Right forelimb (tissue), 1 donor: ENCODE measurements at regions not wholly inside any gene's neighbourhood (a gene's known extent, or its start where the extent isn't known, plus 50 kb on each side); places are given as distances from the start of the nearest gene placed in this dataset.
A peak's percentile ranks its signal among the peaks of the same experiment; 100 is the strongest.
"Not testable (repeated sequence)": the region's sequence is repeated elsewhere in the genome, so short reads cannot be mapped to it uniquely, and the experiment has no call there.

ENCODE experiments used
- DNase-seq: peaks from one replicate; pipeline ENCODE4 v3.0.0-alpha.2; 2018

GRCh38 chr1:165147799-165148198, 208.7 kb downstream of the LMX1A start:
- DNase-seq: no peak

DNA sequence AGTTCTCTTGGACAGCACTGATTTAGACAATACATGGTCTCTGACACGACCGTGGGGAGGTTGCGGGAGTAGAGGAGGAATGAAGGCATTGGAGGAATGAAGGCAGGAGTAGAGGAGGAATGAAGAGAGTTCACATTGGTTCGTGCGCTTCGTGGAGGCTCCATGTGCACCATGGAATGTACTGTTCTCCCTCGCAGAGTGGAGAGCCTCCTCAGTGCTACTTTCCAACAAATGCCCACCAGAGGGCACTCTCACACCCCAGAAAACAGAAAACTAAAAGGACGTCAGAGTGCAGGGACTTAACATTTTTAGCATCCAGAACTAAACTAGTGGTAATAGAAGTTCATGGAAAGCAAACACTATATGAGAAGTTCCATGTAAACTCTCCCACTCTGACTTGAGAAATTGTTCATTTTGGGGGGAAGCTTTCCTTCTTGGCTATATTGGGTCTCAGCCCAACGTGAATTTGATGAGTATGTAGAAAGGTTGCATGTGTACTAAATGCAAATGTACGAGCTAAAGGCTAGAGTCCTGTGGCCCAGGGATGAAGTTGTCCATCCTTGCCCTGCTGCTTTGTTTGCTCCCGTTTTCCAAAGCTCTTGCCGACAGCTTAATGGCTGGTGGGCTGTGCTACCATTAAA, 211.6 kb downstream of the LMX1A start:
- DNase-seq: peak; percentile 85

DNA sequence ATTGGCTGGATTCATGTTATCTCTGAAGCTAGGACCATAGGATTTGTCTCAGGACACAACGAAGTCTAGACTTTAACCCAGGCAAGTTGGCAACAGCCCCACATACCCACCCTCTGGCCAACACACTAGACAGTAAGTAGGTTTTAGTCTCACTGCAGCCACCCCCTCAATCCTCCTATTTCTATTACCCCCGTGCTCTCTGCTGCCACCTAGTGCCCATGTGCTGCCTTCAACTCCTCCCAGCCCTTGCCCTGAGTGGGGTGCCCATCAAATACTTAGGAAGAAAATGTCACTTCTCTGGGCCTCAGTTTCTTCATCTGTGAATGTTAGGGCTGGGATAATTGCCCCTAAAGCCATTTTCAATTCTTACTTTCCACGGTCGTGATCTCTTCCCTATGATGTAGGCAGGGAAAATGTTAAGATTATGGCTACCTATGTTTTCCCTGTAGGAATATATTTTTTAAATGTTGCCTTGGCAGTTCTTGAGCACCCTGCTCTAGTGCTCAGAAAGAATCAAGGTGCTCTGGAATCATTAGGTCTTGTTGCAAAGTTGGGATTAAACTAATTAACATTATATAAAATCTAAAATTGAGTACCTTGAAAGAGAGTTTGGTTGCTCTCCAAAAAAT, 213.0 kb downstream of the LMX1A start:
- no peak for DNase-seq

DNA sequence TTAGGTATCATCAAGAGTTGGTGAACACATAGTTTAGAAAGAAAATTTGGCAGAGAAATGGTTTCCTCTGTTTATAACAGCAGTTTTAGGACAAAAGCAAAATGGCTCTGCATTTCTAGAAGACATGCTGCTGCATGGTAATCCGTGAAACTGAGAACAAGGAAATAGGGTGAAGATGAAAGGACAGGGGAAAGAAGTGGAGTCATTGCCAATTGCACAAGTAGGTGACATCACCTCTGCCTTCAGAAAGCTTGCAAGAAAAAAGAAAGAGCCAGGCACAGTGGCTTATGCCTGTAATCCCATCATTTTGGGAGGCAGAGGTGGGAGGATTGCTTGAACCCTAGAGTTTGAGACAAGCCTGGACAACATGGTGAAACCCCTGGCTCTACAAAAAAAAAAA, 217.6 kb downstream of the LMX1A start:
- no peak for DNase-seq

DNA sequence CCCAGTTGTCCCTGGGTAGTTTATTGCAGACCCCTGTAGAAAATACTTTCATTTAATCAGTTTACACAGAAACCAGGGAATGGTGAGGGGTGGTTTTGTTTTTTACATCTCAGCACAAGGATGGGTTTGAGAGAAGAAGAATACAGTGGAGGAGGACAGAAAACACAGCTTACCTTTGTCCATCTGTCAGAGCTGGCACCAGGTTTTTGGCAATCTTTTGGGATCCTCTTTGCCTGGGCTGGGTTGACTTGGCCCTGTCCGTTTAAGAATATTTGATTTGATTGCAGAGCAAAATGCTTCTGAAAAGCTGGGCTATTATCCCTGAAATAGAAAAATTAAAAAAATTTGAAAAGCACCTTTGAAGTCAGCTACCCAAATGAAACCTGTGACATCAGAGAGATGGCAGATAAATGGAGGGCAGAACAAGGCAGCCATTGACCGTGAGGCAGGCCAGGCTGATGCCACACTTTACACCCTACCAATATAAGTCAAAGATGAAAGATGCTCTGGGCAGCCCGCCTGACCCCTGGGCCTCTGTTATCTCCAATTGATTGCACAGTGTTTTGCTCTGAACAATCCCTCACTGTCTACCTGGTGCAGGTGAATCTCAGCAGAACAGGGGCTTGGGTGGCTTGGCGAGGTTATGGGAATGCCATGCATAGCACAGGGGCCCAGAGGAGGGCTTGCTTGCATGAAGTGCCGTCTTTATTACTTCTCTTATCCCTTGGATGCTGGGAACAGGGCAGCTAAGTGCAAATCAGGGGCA, 218.8 kb downstream of the LMX1A start:
- no peak for DNase-seq

DNA sequence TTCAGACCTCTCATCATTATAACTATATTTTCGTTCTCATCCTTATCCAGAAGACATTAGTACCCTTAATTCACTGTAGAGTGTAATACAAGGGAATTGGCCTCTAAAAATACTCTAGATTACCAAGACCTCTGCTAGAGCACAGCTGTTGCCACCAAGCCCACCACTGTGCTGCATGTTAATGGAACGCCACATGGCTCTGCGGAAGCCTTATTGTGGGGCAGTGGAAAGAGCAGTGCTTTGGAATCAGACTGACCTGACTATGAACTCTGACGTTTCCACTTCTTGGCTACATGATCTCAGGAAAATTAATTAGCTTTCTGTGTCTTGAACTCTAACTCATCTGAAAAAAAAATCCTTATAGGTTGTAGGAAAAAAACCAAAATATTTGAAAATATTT, 222.1 kb downstream of the LMX1A start:
- no peak for DNase-seq

GRCh38 chr1:165129568-165130164, 226.8 kb downstream of the LMX1A start:
- DNase-seq: peak; percentile 76

GRCh38 chr1:165124772-165125171, 231.7 kb downstream of the LMX1A start:
- DNase-seq: no peak

DNA sequence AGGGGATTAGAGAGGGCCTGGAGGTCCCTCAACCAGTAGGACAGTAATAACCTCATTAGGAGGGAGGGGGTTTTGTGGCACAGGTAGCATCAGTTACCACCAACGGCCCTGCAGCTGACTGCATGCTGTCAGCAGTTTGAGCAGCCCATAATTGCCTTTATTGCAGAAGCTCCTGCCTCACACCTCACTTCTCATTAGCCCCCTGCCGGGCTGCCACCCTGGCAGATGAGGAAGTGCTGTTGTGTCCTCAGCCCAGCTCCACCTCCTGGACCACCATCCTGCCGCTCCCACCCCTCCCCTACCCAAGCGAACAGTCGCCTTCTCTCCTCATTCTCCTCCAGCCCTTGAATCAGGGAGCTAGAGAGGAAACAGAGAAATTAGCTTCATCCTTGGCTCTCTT, 237.4 kb downstream of the LMX1A start:
- DNase-seq: no peak

DNA sequence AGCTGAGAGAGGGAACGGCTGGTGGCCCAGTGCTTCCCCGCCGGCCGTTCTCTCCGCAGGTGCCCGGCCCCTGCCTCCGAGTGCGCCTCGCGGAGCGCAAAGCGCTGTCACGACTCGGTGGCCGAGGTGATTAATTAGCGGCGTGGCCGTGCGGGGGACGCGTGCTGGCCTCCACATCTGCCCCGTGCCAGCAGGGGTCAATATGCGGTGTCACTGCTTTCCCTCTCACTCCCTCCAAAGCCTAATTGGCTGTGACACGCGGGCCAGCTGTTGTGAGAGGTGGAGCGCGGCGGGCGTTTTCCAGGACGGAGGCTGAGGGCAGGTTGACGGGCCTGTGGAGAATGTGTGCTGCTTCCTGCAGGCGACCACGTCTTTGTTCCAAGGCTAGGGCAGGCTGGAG, 239.0 kb downstream of the LMX1A start:
- no peak for DNase-seq

GRCh38 chr1:165116732-165117131, 239.8 kb downstream of the LMX1A start:
- DNase-seq: no peak

GRCh38 chr1:165116171-165116570, 240.3 kb downstream of the LMX1A start:
- no peak for DNase-seq

- DNase-seq: no peak
Measured at GRCh38 chr1:165114889-165115285, 241.6 kb downstream of the LMX1A start.

DNA sequence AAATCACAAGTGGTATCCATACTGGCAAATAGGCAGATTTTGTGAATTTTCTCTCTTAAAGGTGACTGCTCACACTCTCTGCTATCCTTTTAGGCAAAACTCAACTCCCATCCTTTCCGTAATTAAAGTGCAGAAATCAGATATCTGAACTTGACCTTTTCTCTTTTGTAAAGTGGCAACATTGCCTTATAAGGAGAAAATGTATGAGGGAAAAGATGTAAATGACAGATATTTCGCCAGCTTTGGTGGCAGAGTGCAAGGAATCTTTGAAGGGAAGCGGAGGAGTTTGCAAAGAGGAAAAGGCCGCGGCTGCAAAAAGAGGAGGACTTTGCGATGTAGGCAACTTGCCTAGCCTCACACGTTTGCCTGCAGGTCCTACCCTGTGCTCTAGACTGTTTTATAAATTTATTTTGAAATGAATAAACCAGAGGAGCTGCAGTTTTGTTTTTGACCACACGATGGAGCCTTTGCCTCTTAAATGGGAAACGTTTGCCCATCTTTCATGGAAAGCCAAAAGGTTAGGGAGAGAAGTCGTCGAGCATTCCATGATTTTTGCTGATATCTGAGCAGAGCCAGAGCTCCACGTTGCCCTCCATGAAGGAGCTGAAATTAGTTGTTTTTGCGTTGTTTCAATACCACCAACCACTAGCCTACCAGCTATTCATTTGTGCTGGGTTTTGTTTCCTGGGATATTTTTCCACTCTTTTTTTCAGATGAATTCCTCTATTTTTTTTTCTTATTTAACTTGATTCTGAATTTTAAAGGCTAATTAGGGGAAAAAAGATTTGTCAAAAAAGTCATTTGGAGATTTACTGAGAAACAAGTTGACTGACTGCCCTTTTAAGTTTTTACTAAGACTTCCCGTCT, 242.3 kb downstream of the LMX1A start:
- DNase-seq: peak; percentile 61

- DNase-seq: no peak
Measured at GRCh38 chr1:165112260-165112659, 244.3 kb downstream of the LMX1A start.

- DNase-seq: no peak
Measured at GRCh38 chr1:165109013-165109412, 247.5 kb downstream of the LMX1A start.

DNA sequence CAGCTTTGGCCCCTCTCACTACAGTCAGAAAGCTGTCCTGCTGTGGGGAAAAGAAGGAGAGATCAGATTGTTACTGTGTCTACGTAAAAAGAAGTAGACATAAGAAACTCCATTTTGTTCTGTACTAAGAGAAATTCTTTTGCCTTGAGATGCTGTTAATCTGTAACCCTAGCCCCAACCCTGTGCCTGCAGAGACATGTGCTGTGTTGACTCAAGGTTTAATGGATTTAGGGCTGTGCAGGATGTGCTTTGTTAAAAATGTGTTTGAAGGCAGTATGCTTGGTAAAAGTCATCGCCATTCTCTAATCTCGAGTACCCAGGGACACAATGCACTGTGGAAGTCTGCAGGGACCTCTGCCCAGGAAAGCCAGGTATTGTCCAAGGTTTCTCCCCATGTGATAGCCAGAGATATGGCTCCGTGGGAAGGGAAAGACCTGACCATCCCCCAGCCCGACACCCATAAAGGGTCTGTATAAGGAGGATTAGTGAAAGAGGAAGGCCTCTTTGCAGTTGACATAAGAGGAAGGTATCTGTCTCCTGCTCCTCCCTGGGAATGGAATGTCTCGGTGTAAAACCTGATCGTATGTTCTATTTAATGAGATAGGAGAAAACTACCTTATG, 263.9 kb downstream of the LMX1A start:
- not testable (repeated sequence) for DNase-seq

GRCh38 chr1:165080253-165080896, 276.1 kb downstream of the LMX1A start:
- no peak for DNase-seq

- no peak for DNase-seq
Measured at GRCh38 chr1:165078391-165078790, 278.1 kb downstream of the LMX1A start.

DNA sequence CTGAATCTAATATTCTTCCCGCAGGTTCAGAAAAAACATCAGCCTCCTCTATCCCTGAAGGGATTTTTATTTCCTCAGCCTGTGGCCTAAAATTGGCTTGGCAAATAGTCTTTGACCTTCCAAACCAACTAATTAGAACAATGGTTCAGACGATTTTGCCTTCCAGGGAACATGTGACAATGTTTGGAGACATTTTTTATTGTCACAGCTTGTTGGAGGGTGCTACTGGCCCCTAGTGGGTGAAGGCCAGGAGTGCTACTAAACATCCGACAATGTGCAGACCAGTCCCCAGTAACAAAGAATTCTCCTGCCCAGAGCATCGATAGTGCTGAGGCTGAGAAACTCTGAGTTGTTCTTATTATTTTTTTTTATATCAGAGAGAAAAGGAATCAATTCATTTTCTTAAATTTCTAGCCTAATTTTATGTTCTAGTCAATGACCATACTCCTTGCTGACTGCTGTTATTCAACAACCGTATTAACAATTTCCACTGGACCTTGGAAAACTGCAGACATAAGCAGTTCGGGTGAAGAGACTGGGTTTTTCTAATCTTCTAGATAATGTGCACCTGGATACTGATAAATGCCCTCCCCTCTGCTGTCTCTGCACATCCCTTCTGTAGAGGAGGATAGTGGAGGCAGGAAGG, 280.7 kb downstream of the LMX1A start:
- DNase-seq: peak; percentile 49
